Epithelial cell of esophagus (primary cell): ENCODE measurements at regions not wholly inside any gene's neighbourhood (a gene's known extent, or its start where the extent isn't known, plus 50 kb on each side); places are given as distances from the start of the nearest gene placed in this dataset.

Experiments
- DNase-seq: peaks from one replicate; pipeline ENCODE4 v3.0.0; 2010; ENCODE audit warnings: low read depth
- H3K4me3 ChIP-seq: 2 replicates; pipeline ENCODE4 v1.5.1; 2011; ENCODE audit warnings: mild to moderate bottlenecking, low read length, control low read depth
- CTCF ChIP-seq: IDR thresholded peaks from 2 replicates; pipeline ENCODE4 v1.5.1; 2011; ENCODE audit warnings: low read depth, mild to moderate bottlenecking, low read length, control low read depth, inconsistent platforms; ENCODE audit not compliant: insufficient read depth; ENCODE audit errors: missing control alignments

- DNase-seq: no peak
- no peak overlapping the region for H3K4me3 ChIP-seq
- TF ChIP-seq CTCF: no peak
Measured at GRCh38 chr2:180174580-180174979, 167.5 kb upstream of the CWC22 start.

GRCh38 chr2:180169474-180169873, 162.4 kb upstream of the CWC22 start:
- no peak for DNase-seq
- H3K4me3 ChIP-seq: no peak overlapping the region
- TF ChIP-seq CTCF: no peak

GRCh38 chr2:180161415-180161814, 154.3 kb upstream of the CWC22 start:
- no peak for TF ChIP-seq CTCF
- H3K4me3 ChIP-seq: no peak overlapping the region
- DNase-seq: no peak

GRCh38 chr2:180159921-180160320, 152.8 kb upstream of the CWC22 start:
- no peak for TF ChIP-seq CTCF
- no peak overlapping the region for H3K4me3 ChIP-seq
- no peak for DNase-seq

- TF ChIP-seq CTCF: no peak
- no peak overlapping the region for H3K4me3 ChIP-seq
- no peak for DNase-seq
Measured at GRCh38 chr2:180158961-180159360, 151.9 kb upstream of the CWC22 start.

- no peak for TF ChIP-seq CTCF
- no peak overlapping the region for H3K4me3 ChIP-seq
- DNase-seq: no peak
Measured at GRCh38 chr2:180156651-180157050, 149.6 kb upstream of the CWC22 start.

GRCh38 chr2:180150606-180151005, 143.5 kb upstream of the CWC22 start:
- no peak for DNase-seq
- no peak for TF ChIP-seq CTCF
- no peak overlapping the region for H3K4me3 ChIP-seq
